GM06990 (cell line): ENCODE measurements at regions not wholly inside any gene's neighbourhood (a gene's known extent, or its start where the extent isn't known, plus 50 kb on each side); places are given as distances from the start of the nearest gene placed in this dataset.

Experiments
- DNase-seq: peaks from one replicate; pipeline ENCODE4 v3.0.0-alpha.2; 2011; ENCODE audit not compliant: insufficient read length; ENCODE audit errors: extremely low read depth
- H3K27me3 ChIP-seq: replicated peaks from 2 replicates; pipeline ENCODE4 v1.6.0; 2011; ENCODE audit warnings: low read length; ENCODE audit not compliant: control insufficient read depth, insufficient read depth
- H3K36me3 ChIP-seq: 2 replicates; pipeline ENCODE4 v1.5.1; 2011; ENCODE audit warnings: low read length; ENCODE audit not compliant: control insufficient read depth, insufficient read depth
- H3K4me3 ChIP-seq: replicated peaks from 2 replicates; pipeline ENCODE4 v1.5.1; 2011; ENCODE audit warnings: low read depth, mild to moderate bottlenecking, control low read depth, low read length
- CTCF ChIP-seq: IDR thresholded peaks from 2 replicates; pipeline ENCODE4 v1.5.1; 2011; ENCODE audit warnings: low read length, control low read depth, mild to moderate bottlenecking, inconsistent platforms; ENCODE audit not compliant: insufficient read depth, poor library complexity, severe bottlenecking

DNA sequence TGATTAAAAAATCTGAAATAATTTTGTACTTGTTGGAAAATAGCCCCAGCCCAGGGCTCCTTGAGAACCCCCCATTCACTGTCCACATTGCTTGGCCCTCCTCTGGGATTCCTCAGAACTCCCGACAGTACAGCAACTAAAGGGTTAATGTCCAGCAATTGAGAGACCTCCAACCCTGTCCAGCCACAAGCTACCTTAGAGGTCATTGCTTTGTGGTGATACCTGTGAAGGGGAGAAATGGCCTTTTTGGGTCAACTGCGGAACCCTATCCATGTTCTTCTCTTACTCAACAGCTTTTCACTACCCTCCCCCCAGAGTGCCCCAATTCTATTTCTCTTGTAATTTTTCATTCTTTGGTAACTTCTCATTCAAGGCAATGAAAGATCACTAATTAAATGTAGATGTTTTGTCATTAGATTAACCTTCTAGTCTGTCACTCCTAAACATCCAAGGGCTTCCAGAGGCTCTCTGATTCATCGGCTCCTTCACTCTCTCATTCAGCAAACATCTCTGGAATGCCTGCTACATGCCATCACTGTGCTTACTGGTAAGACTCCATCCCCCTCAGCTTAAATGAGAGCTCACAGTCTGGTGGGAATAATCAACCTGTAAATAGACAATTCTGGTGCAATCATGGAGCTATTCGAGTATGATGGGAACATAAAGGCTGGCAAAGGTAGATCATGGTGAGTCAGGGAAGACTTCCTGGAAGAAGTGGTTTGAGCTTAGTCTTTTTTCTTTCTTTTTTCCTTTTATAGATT lies 241.4 kb upstream of the PGRMC2 start:
- no peaks in the 10 kb centered on the region for H3K27me3 ChIP-seq
- no peak overlapping the region for H3K4me3 ChIP-seq
- DNase-seq: no peak
- no peaks in the 10 kb centered on the region for H3K36me3 ChIP-seq
- no peak for TF ChIP-seq CTCF

DNA sequence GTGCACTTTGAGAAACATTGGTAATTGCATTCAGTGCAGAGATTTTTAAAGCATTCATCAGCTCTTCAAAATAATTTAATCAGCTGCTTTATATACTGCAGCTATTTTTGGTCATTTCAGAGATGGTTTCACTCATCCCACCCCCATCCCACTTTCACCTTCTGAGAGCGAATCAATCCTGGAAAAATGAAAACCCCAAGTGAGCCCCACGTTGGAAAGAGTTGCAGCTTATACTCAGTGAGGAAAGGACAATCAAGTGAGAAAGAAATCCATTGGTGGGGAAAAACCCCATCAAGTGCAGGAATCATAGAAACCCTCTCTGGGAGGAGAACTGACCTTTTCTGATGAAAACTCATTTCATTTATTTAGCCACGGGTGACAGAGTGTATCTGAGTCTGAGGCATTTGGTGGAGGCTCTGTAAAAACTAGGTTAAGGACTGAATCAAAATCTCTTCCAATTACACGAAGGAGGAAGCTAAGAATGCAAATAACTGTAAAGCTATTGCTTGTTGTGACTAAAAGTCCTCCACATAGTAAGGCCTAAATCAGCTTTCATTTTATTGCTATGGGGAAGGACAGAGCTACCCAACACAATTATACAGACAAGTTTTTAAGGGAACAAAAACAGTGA lies 240.4 kb upstream of the PGRMC2 start:
- DNase-seq: no peak
- TF ChIP-seq CTCF: no peak
- H3K36me3 ChIP-seq: no peaks in the 10 kb centered on the region
- H3K27me3 ChIP-seq: no peaks in the 10 kb centered on the region
- no peak overlapping the region for H3K4me3 ChIP-seq

- DNase-seq: no peak
- no peak for TF ChIP-seq CTCF
- Histone ChIP-seq H3K36me3 (no peaks in the 10 kb centered on the region), H3K27me3 (no peaks in the 10 kb centered on the region), H3K4me3 (no peak overlapping the region)
These were observed 239.7 kb upstream of the PGRMC2 start for GRCh38 chr4:128527351-128527750.

DNA sequence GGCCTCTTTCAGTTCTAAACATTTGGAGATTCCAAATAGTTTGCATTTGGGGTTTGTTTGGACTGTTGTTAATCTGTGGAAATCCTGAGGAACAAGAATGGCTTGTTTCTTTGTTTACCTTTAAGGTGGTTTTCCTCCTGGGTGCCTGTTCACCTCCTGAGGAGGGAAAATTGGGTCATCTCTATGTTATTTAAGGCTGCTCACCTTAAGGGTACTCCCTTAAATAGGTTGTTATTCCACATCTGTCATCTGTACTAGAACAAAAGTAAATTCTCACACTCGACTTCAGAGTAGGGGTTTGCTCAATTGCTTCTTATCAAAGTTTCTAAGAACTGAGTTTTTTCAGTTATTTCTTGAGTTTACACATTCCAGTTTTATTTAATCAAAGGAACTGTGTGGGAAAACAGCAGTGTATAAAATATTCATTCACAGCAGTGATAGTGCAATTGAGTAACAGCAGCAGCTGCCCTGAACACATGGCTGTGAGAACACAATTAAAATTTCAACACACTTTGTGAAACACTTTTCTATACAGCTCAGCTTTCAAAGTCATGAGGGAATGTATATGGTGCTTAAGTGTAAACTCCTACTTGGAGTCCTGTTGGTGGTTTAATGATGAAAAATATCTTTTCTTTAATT lies 238.5 kb upstream of the PGRMC2 start:
- Histone ChIP-seq H3K4me3 (no peak overlapping the region), H3K27me3 (no peaks in the 10 kb centered on the region), H3K36me3 (no peaks in the 10 kb centered on the region)
- no peak for DNase-seq
- TF ChIP-seq CTCF: no peak

DNA sequence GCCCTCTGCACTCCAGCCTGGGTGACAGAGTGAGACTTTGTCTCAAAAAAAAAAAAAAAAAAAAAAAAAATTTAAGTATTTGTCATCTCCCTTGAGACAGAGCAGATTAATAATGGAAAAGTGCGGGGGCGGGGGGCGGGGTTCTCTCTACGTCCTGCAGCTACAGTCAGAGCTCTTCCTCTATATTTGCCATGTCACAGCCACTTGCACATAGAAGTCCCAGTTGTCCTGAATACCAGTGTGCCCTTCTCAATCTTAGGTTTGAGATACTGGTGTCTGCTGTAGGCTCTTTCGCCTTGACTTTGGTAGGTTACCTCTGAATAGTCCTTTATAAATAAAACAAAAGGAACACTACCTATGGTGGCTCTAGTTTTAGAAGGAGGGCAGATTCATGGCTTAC lies 237.8 kb upstream of the PGRMC2 start:
- DNase-seq: no peak
- TF ChIP-seq CTCF: no peak
- H3K27me3 ChIP-seq: no peaks in the 10 kb centered on the region

More for the DNA sequence above, 237.8 kb upstream of the PGRMC2 start:
- Histone ChIP-seq H3K4me3 (no peak overlapping the region), H3K36me3 (no peaks in the 10 kb centered on the region)
